IPS-18c (cell line): ENCODE measurements at regions not wholly inside any gene's neighbourhood (a gene's known extent, or its start where the extent isn't known, plus 50 kb on each side); places are given as distances from the start of the nearest gene placed in this dataset.

ENCODE experiments used
- H3K4me3 ChIP-seq: 2 replicates; pipeline ENCODE4 v1.7.0; 2013; ENCODE audit warnings: low read depth, mild to moderate bottlenecking, low read length, moderate library complexity; ENCODE audit not compliant: insufficient read depth
- H3K9me3 ChIP-seq: one replicate; pipeline ENCODE4 v1.6.1; 2013; ENCODE audit warnings: mild to moderate bottlenecking, low read length, moderate library complexity; ENCODE audit not compliant: control insufficient read depth, insufficient read depth

DNA sequence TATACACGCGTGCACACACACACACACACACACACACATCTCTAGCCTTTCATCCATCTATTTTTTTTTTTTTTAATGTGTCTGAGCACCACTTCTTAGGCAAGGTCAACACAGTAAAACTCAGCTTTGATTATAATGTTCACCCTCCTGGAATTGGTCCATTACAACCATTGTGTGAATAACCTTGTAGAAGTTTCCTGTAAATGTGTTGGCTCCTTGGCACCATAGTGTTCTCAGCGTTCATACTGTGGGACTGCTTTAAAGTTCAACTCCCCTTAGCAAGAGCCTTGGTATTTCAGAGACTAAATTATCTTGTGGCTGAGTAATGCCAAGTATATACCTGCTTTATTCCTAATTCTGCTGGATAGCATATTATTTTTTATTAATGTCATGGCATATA, 106.3 kb upstream of the PRPS1L1 start:
- Histone ChIP-seq H3K4me3 (no peak overlapping the region), H3K9me3 (no peaks in the 10 kb centered on the region)

DNA sequence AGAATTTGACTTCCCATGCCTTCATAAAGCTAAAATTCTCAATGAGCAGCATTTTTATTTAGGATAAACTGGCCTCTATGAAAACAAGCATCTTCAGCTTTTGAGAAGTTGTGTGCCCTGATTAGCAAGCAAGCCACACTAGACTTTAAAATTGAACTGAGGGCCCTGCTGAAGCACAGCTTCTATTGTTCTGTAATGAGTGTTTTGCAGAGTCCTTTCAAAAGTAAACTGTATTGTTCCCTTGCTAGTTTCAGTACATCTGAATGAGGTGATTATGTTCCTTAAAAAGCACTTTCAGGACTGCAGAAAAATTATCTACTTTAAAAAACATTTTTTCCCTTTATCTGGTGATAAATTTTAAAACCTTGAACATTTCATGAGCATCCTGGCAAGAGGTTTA, 113.3 kb upstream of the PRPS1L1 start:
- Histone ChIP-seq H3K9me3 (no peaks in the 10 kb centered on the region), H3K4me3 (no peak overlapping the region)

DNA sequence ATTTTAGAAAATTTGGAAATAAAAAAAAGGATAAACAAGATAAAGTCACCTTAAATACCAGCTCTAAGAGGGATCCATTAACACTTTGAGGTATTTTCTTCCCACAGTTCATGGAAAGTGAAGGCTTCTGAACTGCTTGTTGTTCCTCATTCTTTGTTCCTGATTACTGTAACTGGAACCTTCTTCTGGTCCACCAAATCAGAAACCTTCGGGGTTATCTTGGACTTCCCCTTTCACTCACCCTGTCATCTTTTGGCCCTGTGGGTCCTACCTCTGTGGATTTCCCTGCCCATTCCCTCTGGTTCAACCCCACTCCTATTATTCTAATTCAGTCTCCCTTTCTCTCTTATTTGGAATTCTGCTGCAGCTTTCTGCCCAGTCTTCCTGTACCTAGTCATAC, 116.5 kb upstream of the PRPS1L1 start:
- no peaks in the 10 kb centered on the region for H3K9me3 ChIP-seq
- H3K4me3 ChIP-seq = no peak overlapping the region

DNA sequence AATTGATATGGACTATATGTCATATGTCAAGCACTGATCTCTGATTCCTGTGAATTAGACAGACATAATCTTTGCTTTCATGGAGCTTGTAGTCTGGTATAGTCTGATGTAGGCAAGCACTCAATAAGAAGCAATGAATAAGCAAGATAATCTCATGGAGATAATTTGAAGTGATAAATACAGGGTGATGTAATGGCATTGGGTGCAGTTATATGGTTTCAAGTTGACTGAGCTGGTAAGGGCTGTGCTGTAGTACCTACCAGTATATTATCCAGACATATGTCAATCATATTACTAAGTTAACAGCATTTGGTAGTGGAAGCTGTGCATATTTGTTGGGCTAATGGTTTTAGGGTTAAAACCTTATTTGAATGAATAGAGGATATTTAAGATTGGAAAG, 117.5 kb upstream of the PRPS1L1 start:
- Histone ChIP-seq H3K9me3 (no peaks in the 10 kb centered on the region), H3K4me3 (no peak overlapping the region)

DNA sequence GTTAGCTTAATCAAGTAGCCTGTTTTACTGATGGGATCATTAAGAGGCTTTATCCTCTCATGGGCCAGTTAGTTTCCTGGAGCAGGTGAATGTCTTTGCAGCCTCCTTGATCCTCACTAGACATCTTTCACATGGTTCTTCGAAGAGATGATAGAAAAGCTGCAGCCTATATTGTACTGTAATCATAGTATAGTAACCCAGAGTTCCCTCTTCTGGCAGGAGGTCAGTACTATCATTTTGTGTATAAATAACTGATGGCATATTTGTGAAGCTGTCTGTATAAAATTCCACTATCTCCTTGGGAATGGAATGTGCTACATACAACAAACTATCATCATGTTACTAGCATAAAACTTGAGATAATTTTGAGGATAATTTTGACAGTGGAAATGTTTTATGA, 123.8 kb upstream of the PRPS1L1 start:
- Histone ChIP-seq H3K4me3 (no peak overlapping the region), H3K9me3 (no peaks in the 10 kb centered on the region)

DNA sequence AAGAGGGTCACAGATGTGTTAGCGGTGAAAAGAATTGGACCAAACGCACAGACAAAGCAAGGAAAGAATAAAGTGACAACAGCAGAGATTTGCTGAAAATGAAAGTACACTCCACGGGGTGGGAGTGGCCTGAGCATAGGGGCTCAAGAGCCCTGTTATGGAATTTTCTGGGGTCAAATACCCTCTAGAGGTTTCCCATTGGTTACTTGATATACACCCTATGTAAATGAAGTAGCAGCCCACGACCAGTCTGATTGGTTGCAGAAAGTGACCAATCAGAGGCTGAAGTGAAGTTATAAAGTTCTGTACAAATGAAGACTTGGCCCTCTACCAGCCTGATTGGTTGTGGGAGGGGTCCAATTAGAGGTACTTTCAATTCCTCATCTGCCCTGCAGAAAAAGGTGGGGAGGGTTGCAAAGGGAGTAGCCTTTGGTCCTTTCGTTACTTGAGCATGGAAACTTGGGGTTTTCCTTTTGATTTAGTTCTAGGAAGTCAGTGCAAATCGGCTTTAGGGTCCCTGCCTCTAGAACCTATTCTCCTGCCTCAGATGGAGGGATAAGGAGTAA, 125.6 kb upstream of the PRPS1L1 start:
- Histone ChIP-seq H3K4me3 (no peak overlapping the region), H3K9me3 (no peaks in the 10 kb centered on the region)

DNA sequence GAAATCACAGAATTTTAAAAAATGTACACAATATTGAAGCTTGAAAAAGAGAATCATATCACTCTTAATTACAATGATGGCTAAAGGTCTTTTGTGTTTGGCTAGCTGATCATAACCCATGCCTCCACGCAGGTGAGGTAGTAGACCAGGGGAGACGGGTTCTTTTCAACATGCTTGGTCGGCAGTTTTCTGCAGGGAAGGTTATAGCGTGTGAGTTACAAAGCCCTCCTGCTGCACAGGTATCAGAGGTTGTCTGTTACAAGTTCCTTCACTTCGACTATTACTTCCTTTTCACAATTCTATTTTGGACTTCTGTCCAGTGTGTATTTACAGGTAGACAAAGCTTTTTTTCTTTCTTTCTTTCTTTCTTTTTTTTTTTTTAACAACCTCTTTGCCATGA, 127.1 kb upstream of the PRPS1L1 start:
- Histone ChIP-seq H3K4me3 (no peak overlapping the region), H3K9me3 (no peaks in the 10 kb centered on the region)

DNA sequence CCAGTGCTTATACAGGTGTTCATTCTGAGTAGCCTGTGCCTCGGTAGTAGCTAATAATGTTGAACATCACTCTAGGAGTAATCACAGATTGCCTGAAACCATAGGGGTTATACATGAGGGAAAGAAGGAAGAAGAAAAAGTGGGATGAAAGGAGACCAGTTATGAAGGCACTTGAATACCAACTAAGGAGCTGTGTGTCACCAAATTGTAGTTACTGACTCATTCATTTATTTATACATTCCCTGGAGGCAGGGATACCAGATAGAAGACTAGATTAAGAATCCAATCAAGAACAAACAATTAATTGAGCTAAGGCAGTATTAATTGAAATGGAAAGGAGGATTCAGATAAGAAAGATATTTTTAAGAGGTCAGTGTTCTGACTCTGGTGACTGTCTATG, 129.6 kb upstream of the PRPS1L1 start:
- Histone ChIP-seq H3K4me3 (no peak overlapping the region), H3K9me3 (no peaks in the 10 kb centered on the region)

DNA sequence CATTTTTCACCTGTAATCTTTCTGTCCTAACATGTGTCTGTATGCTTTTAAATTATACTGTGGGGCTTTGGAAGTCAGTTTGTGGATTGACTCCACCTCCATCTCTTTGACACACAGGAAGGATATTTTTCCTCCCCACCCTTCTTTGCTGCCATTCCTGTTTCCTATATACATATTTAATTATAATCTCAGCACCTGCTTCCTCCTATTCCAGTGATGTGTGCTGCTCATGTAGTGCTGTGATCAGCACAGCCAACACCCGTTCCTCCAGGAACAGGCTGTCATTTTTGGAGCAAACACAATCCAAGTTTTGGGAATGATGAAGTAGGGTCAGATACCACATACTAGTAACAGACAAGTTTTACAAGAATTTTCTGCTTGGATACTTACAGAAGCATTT, 135.0 kb upstream of the PRPS1L1 start:
- Histone ChIP-seq H3K9me3 (no peaks in the 10 kb centered on the region), H3K4me3 (no peak overlapping the region)

DNA sequence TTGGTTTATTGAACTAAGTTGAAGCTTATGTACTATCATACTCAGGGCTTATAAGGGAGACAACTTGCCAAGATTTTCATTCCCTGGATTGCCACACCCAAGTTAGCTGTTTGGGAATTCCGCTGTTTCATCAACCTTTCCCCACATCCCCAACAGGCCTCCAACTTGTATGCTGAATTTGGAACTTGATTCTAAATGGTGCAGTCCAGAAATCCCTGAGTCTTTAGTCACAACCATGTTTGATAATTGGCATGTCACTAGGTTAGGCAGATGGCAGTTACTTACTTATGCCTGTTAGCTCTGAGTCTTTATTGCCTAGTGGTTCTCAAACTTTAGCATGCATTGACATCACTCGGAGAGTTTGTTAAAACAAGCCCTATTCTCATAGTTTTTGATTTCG, 135.4 kb upstream of the PRPS1L1 start:
- H3K9me3 ChIP-seq = no peaks in the 10 kb centered on the region
- H3K4me3 ChIP-seq = no peak overlapping the region

DNA sequence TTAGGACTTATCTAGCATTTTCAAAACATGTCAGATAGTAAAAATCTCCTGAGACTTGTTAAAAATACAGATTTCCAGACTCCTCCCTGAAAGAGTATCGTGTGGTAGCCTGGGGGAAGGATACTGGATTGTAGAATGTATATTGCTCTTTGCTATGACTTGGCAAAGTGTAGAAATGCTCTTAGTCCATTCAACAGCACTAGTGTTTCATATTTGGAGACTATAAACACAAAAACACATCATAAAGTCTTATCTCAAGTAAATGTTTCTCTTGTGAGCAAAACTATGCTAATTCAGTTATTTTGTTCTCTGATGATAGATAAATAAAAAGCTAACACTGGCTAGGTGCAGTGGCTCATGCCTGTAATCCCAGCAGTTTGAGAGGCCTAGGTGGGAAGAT, 137.5 kb upstream of the PRPS1L1 start:
- no peak overlapping the region for H3K4me3 ChIP-seq
- H3K9me3 ChIP-seq = no peaks in the 10 kb centered on the region

DNA sequence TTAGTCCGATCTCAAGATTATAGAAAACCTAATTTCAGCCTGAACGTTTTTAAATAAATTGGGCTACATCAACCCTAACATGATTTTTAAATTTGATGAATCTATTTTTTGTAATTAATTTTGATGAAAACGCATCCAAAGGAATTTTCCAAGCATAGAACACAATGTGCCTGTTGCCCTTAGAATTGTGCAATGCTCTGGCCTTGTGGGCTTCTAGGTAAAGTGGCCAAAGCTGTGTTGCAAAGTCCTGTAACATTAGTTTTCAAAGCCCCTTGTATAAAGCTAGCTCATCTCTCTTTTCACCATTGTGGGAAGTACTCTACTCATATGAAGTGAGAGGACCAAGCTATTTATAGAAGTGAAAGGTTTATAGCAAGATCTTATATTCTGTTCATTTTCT, 138.4 kb upstream of the PRPS1L1 start:
- no peaks in the 10 kb centered on the region for H3K9me3 ChIP-seq
- H3K4me3 ChIP-seq = no peak overlapping the region

DNA sequence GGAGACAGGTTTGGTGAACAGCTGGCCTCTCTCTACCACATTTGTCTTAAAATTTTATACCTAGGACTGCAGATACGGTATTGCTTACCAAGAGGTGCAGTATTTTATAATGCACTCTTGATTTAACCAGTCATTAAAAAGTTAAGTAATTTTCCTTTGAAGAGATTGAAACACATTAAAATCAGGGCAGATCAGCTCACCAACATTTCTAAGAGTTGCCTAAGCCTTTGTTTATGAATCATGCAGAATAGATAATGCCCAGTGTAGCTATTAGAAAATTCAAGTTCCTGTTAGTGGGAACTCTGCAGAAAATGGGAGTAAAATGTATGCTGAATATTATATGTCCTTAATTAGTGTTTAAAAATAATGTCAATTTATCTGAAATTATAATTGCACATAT, 140.2 kb upstream of the PRPS1L1 start:
- H3K9me3 ChIP-seq = no peaks in the 10 kb centered on the region

DNA sequence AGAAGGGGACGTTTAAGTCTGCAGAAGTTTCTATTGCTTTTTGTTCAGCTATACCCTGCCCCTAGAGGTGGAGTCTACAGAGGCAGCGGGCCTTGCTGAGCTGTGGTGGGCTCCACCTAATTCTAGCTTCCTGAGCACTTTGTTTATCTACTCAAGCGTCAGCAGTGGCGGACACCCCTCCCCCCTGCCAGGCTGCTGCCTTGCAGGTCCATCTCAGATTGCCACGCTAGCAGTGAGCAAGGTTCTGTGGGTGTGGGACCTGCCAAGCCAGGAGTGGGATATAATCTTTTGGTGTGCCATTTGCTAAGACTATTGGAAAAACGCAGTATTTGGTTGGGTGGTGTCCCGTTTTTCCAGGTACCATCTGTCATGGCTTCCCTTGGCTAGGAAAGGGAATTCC, 147.3 kb upstream of the PRPS1L1 start:
- H3K9me3 ChIP-seq = no peaks in the 10 kb centered on the region

More for the DNA sequence above, 140.2 kb upstream of the PRPS1L1 start:
- H3K4me3 ChIP-seq = no peak overlapping the region

DNA sequence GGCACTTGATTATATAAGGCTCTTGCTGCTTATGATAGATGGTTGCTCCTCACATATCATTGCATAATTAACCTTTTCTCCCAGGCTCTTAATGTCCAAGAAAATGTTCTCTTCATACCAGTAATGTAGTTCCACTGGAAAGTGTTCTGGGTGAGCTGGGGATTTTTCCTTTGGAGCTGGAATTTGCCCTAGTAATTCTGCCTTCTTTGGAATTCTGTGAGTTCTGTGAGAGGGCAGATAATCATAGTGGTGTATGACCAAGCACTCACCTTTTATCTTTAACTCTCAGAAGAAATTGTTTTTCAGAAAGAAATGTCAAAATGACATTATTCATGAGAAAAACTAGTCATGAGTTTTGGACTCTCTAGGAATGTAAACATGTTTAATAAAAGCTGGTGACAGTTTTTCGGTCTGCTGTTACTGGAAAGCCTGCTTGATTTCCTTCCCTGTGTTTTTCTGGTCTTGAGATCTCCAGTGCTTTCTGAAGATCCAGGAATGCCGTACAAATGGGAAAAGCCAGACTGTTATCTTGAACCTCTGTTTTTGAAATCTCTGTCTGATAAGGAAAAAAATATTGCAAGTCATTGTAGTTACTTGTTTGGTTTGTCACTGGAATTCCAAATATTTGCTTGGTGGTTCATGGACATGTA, 148.3 kb upstream of the PRPS1L1 start:
- no peak overlapping the region for H3K4me3 ChIP-seq
- no peaks in the 10 kb centered on the region for H3K9me3 ChIP-seq

More for the DNA sequence above, 147.3 kb upstream of the PRPS1L1 start:
- no peak overlapping the region for H3K4me3 ChIP-seq

DNA sequence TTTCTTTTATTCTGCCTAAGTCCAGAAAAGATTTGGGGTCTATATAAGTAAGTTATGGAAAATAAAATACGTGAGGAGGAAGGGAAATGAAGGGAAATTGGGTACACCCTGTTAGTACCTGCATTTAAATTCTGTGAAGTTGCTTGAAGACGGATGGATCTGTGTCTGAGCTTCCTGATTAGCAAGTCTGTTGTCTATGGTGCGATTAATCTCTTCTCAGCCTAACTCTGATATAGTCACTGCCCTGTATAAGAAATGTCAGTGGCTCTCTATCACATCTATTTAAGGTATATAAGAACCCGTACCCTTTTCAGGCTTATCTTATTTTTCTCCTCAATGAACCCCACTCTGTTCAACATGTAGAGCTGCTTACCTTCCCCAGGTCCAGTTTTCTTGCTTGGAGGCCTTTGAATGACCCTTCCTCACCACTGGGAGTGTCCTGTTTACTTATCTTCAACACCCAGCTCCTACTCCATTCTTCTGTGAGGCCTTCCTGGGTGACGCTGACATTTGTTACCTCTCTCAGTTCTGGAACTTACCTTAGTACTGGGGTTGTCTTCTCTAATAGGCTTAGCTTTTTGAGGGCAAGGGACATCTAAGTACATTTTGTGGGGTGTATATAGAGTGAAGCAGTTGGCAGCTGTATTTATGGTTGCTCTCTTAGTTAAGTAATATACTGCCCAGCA, 149.6 kb upstream of the PRPS1L1 start:
- no peaks in the 10 kb centered on the region for H3K9me3 ChIP-seq
- no peak overlapping the region for H3K4me3 ChIP-seq

DNA sequence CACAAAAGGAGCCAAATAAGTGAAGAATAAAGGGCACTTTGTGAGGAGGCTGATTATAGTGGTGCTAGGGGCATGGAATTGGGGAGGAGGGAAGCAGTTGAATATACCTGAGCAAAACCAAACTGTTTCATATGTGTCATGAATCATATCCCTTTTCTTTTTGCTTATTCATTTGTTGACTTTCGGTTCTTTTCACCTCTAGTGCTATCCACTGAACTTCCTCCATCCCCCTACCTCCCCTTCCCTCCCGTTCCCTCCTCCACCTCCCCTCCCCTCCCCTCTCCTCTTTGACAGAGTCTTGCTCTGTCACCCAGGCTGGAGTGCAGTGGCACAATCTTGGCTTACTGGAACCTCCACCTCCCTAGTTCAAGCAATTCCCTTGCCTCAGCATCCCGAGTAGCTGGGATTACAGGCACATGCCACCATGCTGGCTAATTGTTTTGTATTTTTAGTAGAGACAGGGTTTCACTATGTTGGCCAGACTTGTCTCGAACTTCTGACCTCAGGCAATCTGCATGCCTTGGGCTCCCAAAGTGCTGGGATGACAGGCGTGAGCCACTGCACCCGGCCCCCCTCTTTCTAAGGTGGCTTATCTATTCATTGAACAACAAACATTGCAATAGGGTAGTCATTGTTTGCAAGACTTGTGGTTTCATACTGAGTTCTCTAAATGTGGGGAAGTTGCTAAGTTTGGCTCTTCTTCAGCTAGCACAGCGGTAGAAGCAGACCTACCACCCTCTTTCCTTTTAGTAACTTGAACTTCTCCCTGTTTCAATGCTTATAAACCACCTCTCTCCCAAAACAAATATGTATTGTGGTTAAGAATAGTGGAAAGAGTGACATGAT, 150.4 kb upstream of the PRPS1L1 start:
- Histone ChIP-seq H3K4me3 (no peak overlapping the region), H3K9me3 (no peaks in the 10 kb centered on the region)

DNA sequence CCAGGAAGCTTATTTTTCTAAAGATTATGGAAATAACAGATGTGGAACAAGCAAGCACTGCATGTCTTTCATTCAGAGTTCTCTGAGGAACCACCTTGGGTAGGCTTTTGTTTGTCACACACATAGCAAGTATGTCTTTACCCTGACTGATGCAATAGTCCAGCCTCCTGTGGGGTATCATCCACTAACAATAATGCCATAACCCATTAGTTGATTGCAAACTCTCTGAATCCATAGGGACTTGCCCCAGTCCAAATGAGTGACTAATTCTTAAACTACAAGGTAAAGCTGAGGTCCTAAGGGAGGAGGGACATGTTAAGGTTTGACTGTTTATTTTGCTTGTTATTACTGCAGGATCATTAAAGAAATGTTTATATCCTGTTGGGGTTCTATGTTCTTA, 151.4 kb upstream of the PRPS1L1 start:
- H3K4me3 ChIP-seq = no peak overlapping the region
- no peaks in the 10 kb centered on the region for H3K9me3 ChIP-seq
